Lower leg skin (tissue), 4 donors: ENCODE measurements at regions not wholly inside any gene's neighbourhood (a gene's known extent, or its start where the extent isn't known, plus 50 kb on each side); places are given as distances from the start of the nearest gene placed in this dataset.

Experiments used
- DNase-seq, 2 donors: peaks; one replicate each; pipeline ENCODE4 v3.0.0-alpha.2; 2019; ENCODE audit warnings: low spot score in 2 of 2
- H3K4me3 ChIP-seq: fragments of 200-600 bp; sonication (generic); 2 replicates; pipeline ENCODE4 v1.5.1; 2017; ENCODE audit warnings: mild to moderate bottlenecking, low read depth; ENCODE audit not compliant: poor library complexity, severe bottlenecking
- CTCF ChIP-seq, 3 donors: fragments of 450-650 bp; IDR thresholded peaks; one replicate each; pipeline ENCODE4 v1.5.1; 2016; ENCODE audit warnings: antibody characterized with exemption in 3 of 3, mild to moderate bottlenecking in 3 of 3, moderate library complexity in 2 of 3
- POLR2A ChIP-seq, 2 donors: fragments of 450-650 bp; IDR thresholded peaks; one replicate each; pipeline ENCODE4 v1.6.1; 2016 to 2017; ENCODE audit warnings: antibody characterized with exemption in 2 of 2, mild to moderate bottlenecking in 1 of 2, moderate library complexity in 1 of 2
- WGBS, 2 donors: methylation state at CpG; one replicate each; pipeline ENCODE4 v1.1.5; 2018; 5-methylcytosine and 5-hydroxymethylcytosine counted together
- intact Hi-C: fragments of 100-400 bp; cut with DNase I; formaldehyde crosslinking; loops from one replicate; pipeline ENCODE4 v1.15.0; 2023; ENCODE audit warnings: low total_unique reads

- WGBS, 2 donors = 66 to 79% methylated on average over 2 of the region's 2 CpGs
- DNase-seq = no peak
- no peak for TF ChIP-seq POLR2A (IDR thresholded peaks at IDR 0.05)
- no peak for TF ChIP-seq CTCF (IDR thresholded peaks at IDR 0.05)
- no peak overlapping the region for H3K4me3 ChIP-seq
- intact Hi-C loops = no loop called here
These were observed 1128.7 kb upstream of the ADGRB3 start for GRCh38 chr6:67506352-67506751.

GRCh38 chr6:67501755-67502154, 1133.3 kb upstream of the ADGRB3 start:
- WGBS, 2 donors = 26 to 33% methylated on average over 5 of the region's 5 CpGs
- intact Hi-C loops = no loop called here

DNA sequence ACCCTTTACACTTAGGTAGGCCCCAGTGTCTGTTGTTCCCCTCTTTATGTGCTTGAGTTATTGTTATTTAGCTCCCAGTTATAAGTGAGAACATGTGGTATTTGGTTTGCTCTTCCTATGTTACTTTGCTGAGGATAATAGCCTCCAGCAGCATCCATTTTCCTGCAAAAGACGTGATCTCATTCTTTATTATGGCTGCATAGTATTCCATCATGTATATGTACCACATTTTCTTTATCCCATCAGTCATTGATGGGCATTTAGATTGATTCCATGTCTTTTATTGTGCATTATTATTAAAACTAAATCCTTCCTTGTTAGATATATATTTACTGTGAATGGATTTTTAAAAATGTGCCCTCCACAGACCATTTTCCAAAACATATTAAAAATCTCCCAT, 1137.3 kb upstream of the ADGRB3 start:
- 73 to 74% methylated on average over 1 of the region's 1 CpG for WGBS, 2 donors
- TF ChIP-seq CTCF (IDR thresholded peaks at IDR 0.05) = no peak
- no peak for TF ChIP-seq POLR2A (IDR thresholded peaks at IDR 0.05)
- no peak overlapping the region for H3K4me3 ChIP-seq
- intact Hi-C loops = no loop called here
- no peak for DNase-seq

More at GRCh38 chr6:67501755-67502154, 1133.3 kb upstream of the ADGRB3 start:
- TF ChIP-seq POLR2A (IDR thresholded peaks at IDR 0.05) (no peak), CTCF (IDR thresholded peaks at IDR 0.05) (no peak)
- no peak for DNase-seq
- H3K4me3 ChIP-seq = no peak overlapping the region

DNA sequence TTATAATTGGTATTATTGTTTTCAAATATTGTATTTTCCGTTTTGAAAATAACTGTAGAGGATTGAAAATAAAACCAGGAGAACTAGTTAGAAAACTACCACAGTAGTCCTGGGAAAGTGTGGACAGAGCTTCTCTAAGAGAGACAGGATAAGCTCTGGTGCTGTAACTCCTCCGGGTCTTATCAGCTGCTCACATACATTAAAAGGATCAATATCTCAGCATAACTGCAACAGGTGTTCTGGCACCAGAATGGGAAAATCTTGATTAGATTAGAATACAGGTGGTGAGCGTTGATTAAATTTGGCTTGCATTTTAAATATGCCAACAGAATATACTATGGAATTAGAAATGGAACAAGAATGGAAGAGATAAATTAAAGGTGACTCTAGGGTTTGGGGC, 1138.9 kb upstream of the ADGRB3 start:
- intact Hi-C loops = no loop called here
- no peak for DNase-seq
- WGBS, 2 donors = 76 to 79% methylated on average over 3 of the region's 3 CpGs
- H3K4me3 ChIP-seq = no peak overlapping the region
- TF ChIP-seq CTCF (IDR thresholded peaks at IDR 0.05) = no peak
- TF ChIP-seq POLR2A (IDR thresholded peaks at IDR 0.05) = no peak

DNA sequence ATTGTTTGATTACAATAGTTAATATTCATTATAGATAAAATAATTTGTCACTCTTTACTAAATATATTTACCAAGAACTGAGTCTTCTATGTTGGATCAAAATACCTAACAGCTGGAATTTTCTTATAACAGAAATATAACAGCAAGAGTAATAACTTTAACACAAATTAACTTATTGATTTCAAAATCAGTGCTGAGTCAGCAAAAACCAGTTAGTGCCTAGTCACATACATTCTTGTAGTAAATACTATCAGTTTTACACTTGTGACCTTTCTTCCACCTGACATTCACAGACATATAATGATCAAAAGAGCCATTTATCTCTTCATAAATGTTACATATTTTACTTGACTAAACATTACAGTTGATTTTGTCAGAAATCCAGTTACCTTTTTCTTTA, 1141.4 kb upstream of the ADGRB3 start:
- intact Hi-C loops = no loop called here
- DNase-seq = no peak
- TF ChIP-seq POLR2A (IDR thresholded peaks at IDR 0.05) = no peak
- no peak for TF ChIP-seq CTCF (IDR thresholded peaks at IDR 0.05)

DNA sequence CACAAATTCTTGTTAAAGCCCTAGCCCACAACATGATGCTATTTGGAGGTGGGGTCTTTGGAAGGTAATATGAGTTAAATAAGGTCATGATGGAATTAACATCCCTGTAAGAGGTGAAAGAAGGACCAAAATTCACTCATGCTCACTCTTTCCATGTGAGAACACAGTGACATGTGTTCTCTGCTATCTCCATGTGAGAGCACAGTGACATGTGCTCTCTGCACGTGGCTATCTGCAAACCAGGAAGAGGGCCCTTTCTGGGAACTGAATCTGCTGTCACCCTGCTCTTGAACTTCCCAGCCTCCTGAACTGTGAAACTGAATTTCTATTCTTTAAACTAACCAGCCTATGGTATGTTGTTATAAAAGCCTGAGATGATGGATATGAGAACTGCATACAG, 1159.4 kb upstream of the ADGRB3 start:
- no peak overlapping the region for H3K4me3 ChIP-seq
- intact Hi-C loops = no loop called here
- TF ChIP-seq CTCF (IDR thresholded peaks at IDR 0.05) (no peak), POLR2A (IDR thresholded peaks at IDR 0.05) (no peak)
- 33 to 35% methylated on average over 1 of the region's 1 CpG for WGBS, 2 donors
- DNase-seq = no peak

More for the DNA sequence above, 1141.4 kb upstream of the ADGRB3 start:
- H3K4me3 ChIP-seq = no peak overlapping the region
